AG04450 (cell line): ENCODE measurements at regions not wholly inside any gene's neighbourhood (a gene's known extent, or its start where the extent isn't known, plus 50 kb on each side); places are given as distances from the start of the nearest gene placed in this dataset.

Experiments
- CTCF ChIA-PET: fragments of 300-600, 350-600 bp; formaldehyde crosslinking; extraction: SDS; loops from one replicate; lab custom pipeline; 2022; ENCODE audit warnings: antibody characterized with exemption, inconsistent platforms; lab: Charles Lee
- POLR2A ChIA-PET: fragments of 350-600 bp; formaldehyde crosslinking; extraction: SDS; loops from one replicate; lab custom pipeline; 2021; ENCODE audit warnings: antibody characterized with exemption, inconsistent platforms; lab: Yijun Ruan, JAX
- DNase-seq: peaks from one replicate; pipeline ENCODE4 v3.0.0-alpha.2; 2011; ENCODE audit warnings: low read depth, low spot score
- H3K27ac ChIP-seq: one replicate; pipeline ENCODE4 v1.5.1; 2012; ENCODE audit warnings: low read depth, low read length, control low read depth
- H3K27me3 ChIP-seq: one replicate; pipeline ENCODE4 v1.6.0; 2012; ENCODE audit warnings: low read length; ENCODE audit not compliant: control insufficient read depth, insufficient read depth
- H3K4me3 ChIP-seq: 2 replicates; pipeline ENCODE4 v1.5.1; 2011; ENCODE audit warnings: mild to moderate bottlenecking, low read depth, low read length, control low read depth
- H3K9me3 ChIP-seq: 2 replicates; pipeline ENCODE4 v1.5.1; 2012; ENCODE audit warnings: low read length; ENCODE audit not compliant: control insufficient read depth, insufficient read depth
- TF ChIP-seq, protein P1 (sequence below): IDR thresholded peaks from 2 replicates; pipeline ENCODE4 v1.5.1; 2011; ENCODE audit warnings: low read depth, low read length, control low read depth, inconsistent platforms

DNA sequence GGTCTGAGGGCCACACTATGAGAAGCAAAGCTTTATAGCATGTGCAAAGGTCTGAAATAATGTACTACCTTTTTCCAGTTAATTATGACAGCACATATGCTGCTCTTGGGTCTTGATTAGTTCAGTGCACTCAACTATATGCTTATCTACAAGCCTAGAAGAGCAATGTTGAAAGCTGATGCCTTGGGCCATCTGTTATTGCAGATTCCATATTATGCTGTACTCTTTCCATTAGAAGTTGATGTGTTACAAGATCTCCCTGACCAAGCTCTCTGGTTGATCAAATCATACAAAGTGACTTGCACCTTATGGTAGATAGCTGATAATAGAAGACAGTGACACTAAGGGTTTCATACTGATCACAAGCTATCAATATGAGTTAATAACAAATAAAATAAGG lies 327.3 kb downstream of the FRK start:
- CTCF ChIA-PET = no interaction called here
- TF ChIP-seq, protein P1, sequence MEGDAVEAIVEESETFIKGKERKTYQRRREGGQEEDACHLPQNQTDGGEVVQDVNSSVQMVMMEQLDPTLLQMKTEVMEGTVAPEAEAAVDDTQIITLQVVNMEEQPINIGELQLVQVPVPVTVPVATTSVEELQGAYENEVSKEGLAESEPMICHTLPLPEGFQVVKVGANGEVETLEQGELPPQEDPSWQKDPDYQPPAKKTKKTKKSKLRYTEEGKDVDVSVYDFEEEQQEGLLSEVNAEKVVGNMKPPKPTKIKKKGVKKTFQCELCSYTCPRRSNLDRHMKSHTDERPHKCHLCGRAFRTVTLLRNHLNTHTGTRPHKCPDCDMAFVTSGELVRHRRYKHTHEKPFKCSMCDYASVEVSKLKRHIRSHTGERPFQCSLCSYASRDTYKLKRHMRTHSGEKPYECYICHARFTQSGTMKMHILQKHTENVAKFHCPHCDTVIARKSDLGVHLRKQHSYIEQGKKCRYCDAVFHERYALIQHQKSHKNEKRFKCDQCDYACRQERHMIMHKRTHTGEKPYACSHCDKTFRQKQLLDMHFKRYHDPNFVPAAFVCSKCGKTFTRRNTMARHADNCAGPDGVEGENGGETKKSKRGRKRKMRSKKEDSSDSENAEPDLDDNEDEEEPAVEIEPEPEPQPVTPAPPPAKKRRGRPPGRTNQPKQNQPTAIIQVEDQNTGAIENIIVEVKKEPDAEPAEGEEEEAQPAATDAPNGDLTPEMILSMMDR = no peak

DNA sequence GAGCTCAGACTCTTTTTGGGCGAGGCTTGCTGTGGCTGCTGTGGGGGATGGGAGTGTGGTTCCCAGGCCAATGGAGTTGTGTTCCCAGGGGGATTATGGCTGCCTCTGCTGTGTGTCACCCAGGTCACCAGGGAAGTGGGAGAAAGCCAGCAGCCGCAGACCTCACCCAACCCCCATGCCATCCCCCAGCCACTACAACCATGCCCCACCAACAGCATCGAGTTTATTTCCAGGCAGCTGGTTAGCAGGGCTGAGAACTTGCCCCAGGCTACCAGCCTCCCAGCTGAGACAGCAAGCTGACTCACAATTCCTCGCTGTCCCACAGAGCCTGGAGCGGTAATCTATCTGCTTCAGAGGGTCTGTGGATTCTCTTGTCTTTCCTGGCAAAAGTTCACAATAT lies 331.7 kb downstream of the FRK start:
- Histone ChIP-seq H3K4me3 (no peak overlapping the region), H3K27ac (no peak overlapping the region), H3K9me3 (no peaks in the 10 kb centered on the region), H3K27me3 (no peaks in the 10 kb centered on the region)
- ChIA-PET POLR2A (no interaction called here), CTCF (no interaction called here)
- no peak for DNase-seq
- TF ChIP-seq, protein P1 = no peak

More for the DNA sequence above, 327.3 kb downstream of the FRK start:
- DNase-seq = no peak
- H3K4me3 ChIP-seq = no peak overlapping the region
- POLR2A ChIA-PET = no interaction called here
- no peaks in the 10 kb centered on the region for H3K27me3 ChIP-seq
- no peak overlapping the region for H3K27ac ChIP-seq
- H3K9me3 ChIP-seq = peaks cover 4% of the 10 kb centered on the region

DNA sequence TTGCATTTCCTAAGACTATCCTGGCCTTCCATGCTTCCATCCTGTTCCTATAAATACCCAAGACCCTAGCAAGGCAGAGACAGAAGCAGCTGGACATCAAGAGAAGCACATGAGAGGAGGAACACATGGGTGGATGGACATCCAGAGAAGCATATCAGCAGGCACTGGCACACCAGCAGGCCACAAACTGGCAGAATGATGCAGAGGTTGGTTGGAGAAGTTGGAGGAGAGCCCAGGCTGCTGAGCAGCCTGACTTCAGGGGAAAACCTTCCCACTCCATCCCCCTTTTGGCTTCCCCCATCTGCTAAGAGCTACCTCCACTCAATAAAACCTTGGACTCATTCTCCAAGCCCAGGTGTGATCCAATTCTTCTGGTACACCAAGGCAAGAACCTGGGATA lies 332.5 kb downstream of the FRK start:
- H3K9me3 ChIP-seq = no peaks in the 10 kb centered on the region
- no peaks in the 10 kb centered on the region for H3K27me3 ChIP-seq
- ChIA-PET POLR2A (no interaction called here), CTCF (no interaction called here)
- TF ChIP-seq, protein P1 = no peak
- no peak for DNase-seq
- no peak overlapping the region for H3K4me3 ChIP-seq
- H3K27ac ChIP-seq = no peak overlapping the region

DNA sequence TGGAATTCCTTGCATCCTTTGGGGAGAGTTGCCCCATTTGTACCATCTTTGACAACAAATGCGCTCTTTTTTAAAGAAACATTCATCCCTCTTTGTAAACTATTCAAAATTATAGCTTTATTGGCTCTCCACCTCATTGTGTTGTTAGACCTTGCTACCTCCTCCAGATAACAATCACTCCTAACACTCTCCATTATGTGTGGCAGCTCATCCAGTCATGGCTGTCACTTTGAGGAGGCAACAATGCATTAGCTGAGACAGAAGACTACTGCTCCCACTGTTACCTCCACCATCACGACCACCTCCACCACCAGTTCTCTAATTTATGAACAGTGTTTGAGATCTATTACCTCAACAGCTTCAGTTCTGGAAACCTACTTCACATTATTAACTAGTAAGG lies 339.1 kb downstream of the FRK start:
- no peaks in the 10 kb centered on the region for H3K27me3 ChIP-seq
- no peak overlapping the region for H3K27ac ChIP-seq
- ChIA-PET CTCF (no interaction called here), POLR2A (no interaction called here)
- DNase-seq = no peak
- no peaks in the 10 kb centered on the region for H3K9me3 ChIP-seq
- no peak overlapping the region for H3K4me3 ChIP-seq
- TF ChIP-seq, protein P1 = no peak

DNA sequence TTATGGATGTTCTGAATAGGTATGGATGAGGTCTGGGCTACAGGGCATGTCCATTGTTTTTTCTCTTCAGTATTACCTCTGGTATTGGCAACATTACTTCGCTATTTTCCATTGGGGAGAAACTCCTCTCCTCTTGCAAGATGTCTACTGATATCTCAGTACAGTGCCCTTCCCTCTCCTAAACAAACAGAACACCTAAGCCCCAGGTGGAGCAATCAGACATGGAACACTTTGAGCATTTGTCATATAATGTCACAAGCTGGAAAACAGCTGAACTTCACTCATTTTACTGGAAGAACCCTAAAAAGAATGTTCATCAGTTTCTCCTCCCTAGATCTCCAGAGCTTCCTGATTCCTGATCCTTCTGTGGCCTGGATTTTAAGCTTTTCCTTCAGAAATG lies 339.8 kb downstream of the FRK start:
- CTCF ChIA-PET = no interaction called here

More for the DNA sequence above, 339.8 kb downstream of the FRK start:
- no peak for DNase-seq
- H3K27ac ChIP-seq = no peak overlapping the region
- POLR2A ChIA-PET = no interaction called here
- TF ChIP-seq, protein P1 = no peak
- no peak overlapping the region for H3K4me3 ChIP-seq
- no peaks in the 10 kb centered on the region for H3K9me3 ChIP-seq
- no peaks in the 10 kb centered on the region for H3K27me3 ChIP-seq
